ENCODE measurements at regions not wholly inside any gene's neighbourhood (a gene's known extent, or its start where the extent isn't known, plus 50 kb on each side); places are given as distances from the start of the nearest gene placed in this dataset.

DNA sequence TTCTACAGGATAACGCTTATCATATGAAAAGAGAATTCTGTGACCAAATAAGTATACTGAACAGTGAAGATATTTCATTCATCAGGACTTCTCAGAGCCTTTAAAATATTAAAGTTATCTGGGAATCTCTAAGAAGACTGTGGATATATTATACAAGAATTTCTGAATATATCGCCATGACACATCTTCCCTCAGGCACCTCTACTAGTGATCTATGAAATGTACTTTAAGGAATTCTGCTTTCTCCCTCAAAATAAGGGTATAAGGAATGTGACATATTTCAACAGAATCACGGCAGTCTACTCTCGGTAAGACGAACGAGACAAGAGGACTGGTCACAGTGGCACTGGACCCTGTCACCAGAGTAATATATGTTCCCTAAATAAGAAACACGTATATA is 504.2 kb upstream of the PHF14 start:
- no CpG with 5 or more reads among the region's 7 CpGs for WGBS (ENCODE audit: extremely low coverage, insufficient read length, low lambda C conversion rate)
- H3K23ac ChIP-seq (ENCODE audit: insufficient read length, low read depth, low read length), result no peak overlapping the region
- Mint-ChIP-seq H3K4me1 (no peaks in the 10 kb centered on the region), H3K27ac (no peak overlapping the region), H3K4me3 (no peak overlapping the region), H3K27me3 (ENCODE audit: low read depth) (no peaks in the 10 kb centered on the region), H3K36me3 (ENCODE audit: insufficient read depth in 1 of 3, low read depth in 3 of 3) (peaks cover 0 to 2% (median 1%) of the 10 kb centered on the region in 3 experiments; a peak in 3 of 7 replicates), H3K9me3 (peaks cover 2 to 4% of the 10 kb centered on the region in 2 experiments; a peak in 4 of 5 replicates)
- no peak overlapping the region for H2BK5ac ChIP-seq (ENCODE audit: insufficient read length, low read length)
- H3T11ph ChIP-seq (ENCODE audit: low read length), result no peak overlapping the region
- H3K9ac ChIP-seq (ENCODE audit: extremely low read depth, insufficient read length, low read length), result no peak overlapping the region
- no peak overlapping the region for H3K4me2 ChIP-seq (ENCODE audit: insufficient read depth, insufficient read length, low read length)
- no peak overlapping the region for H2BK120ac ChIP-seq (ENCODE audit: low read depth, low read length, poor library complexity, severe bottlenecking)
- H3K79me1 ChIP-seq (ENCODE audit: insufficient read depth, low read depth, low read length, poor library complexity, severe bottlenecking), result no peaks in the 10 kb centered on the region
- no peak overlapping the region for H3K14ac ChIP-seq (ENCODE audit: insufficient read depth, low read length)
- no peak overlapping the region for H2AK5ac ChIP-seq (ENCODE audit: insufficient read length, low read length)
- DNase-seq, result no peak
- H3K79me2 ChIP-seq (ENCODE audit: insufficient read depth, low read length), result no peaks in the 10 kb centered on the region
- TF ChIP-seq, protein P1, sequence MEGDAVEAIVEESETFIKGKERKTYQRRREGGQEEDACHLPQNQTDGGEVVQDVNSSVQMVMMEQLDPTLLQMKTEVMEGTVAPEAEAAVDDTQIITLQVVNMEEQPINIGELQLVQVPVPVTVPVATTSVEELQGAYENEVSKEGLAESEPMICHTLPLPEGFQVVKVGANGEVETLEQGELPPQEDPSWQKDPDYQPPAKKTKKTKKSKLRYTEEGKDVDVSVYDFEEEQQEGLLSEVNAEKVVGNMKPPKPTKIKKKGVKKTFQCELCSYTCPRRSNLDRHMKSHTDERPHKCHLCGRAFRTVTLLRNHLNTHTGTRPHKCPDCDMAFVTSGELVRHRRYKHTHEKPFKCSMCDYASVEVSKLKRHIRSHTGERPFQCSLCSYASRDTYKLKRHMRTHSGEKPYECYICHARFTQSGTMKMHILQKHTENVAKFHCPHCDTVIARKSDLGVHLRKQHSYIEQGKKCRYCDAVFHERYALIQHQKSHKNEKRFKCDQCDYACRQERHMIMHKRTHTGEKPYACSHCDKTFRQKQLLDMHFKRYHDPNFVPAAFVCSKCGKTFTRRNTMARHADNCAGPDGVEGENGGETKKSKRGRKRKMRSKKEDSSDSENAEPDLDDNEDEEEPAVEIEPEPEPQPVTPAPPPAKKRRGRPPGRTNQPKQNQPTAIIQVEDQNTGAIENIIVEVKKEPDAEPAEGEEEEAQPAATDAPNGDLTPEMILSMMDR (conservative IDR thresholded peaks at IDR 0.05), result no peak
- H2BK12ac ChIP-seq (ENCODE audit: insufficient read length, low read depth, low read length), result no peak overlapping the region
- no peak overlapping the region for H4K8ac ChIP-seq (replicated peaks; ENCODE audit: insufficient read length, low read depth, low read length)
- H3K27me3 ChIP-seq (ENCODE audit: insufficient read depth, low read length), result no peaks in the 10 kb centered on the region
- H3K4ac ChIP-seq (ENCODE audit: low read depth, low read length), result no peak overlapping the region
- no peak overlapping the region for H4K5ac ChIP-seq (ENCODE audit: insufficient read length, low read depth, low read length)
- no peaks in the 10 kb centered on the region for H3K4me1 ChIP-seq (ENCODE audit: insufficient read depth, low read length)
- H3K18ac ChIP-seq (ENCODE audit: insufficient read length, low read depth, low read length), result no peak overlapping the region
- H3K56ac ChIP-seq (ENCODE audit: insufficient read length, low read depth, low read length), result no peak overlapping the region
- H2BK15ac ChIP-seq (ENCODE audit: low read depth, low read length), result no peak overlapping the region
- H3K27ac ChIP-seq (ENCODE audit: insufficient read length, low read depth, low read length), result no peak overlapping the region
- H2BK20ac ChIP-seq (ENCODE audit: low read depth, low read length, poor library complexity, severe bottlenecking), result no peak overlapping the region
- H3K9me3 ChIP-seq (ENCODE audit: control insufficient read depth, low read depth, low read length), result no peaks in the 10 kb centered on the region
- no peak overlapping the region for H2AFZ ChIP-seq (ENCODE audit: low read length)
- H4K20me1 ChIP-seq (ENCODE audit: control insufficient read depth, insufficient read depth, insufficient read length), result no peaks in the 10 kb centered on the region
- no peak overlapping the region for H4K91ac ChIP-seq (ENCODE audit: insufficient read length, low read depth, low read length)
- no peaks in the 10 kb centered on the region for H3K23me2 ChIP-seq (ENCODE audit: insufficient read length, low read depth, low read length, poor library complexity, severe bottlenecking)

Measured in H9 (cell line).